HepG2 (cell line): ENCODE measurements at regions not wholly inside any gene's neighbourhood (a gene's known extent, or its start where the extent isn't known, plus 50 kb on each side); places are given as distances from the start of the nearest gene placed in this dataset.

Source experiments
- ATAC-seq: fragments of 200-7000 bp; cut with Tn5 transposase; 3 replicates; pipeline ENCODE4 v1.9.1; 2020; ENCODE audit warnings: mild to moderate bottlenecking, moderate library complexity
- BruUV-seq: library from RNA; stranded (reverse); fragments of 400-500 nt; replicated peaks from 2 replicates; lab custom pipeline; 2021; lab: Mats Ljungman, UMichigan
- CTCF ChIA-PET: fragments of 300-600 bp; formaldehyde crosslinking; extraction: SDS; loops from one replicate; lab custom pipeline; 2021; ENCODE audit warnings: low total read pairs, inconsistent platforms, low intra/inter-chr PET ratio; lab: Yijun Ruan, JAX
- POLR2A ChIA-PET: fragments of 350-600 bp; sonication (Branson Sonifier 250); formaldehyde crosslinking; loops from one replicate; lab custom pipeline; 2020; ENCODE audit warnings: antibody characterized with exemption, inconsistent platforms; lab: Yijun Ruan, JAX
- DNase-seq: peaks from one replicate; pipeline ENCODE4 v3.0.0-alpha.2; 2015; ENCODE audit warnings: low spot score
- FAIRE-seq: peaks from 3 replicates; lab custom pipeline; 2011; peaks lifted over from hg19 to GRCh38; lab: Jason Lieb, UNC
- H2AFZ ChIP-seq: one replicate; pipeline ENCODE4 v1.6.1; 2011; ENCODE audit warnings: low read length, inconsistent platforms
- H3K27ac ChIP-seq: fragments of 300-600 bp; 3 replicates; pipeline ENCODE4 v1.8.0; 2011; ENCODE audit warnings: mixed run types, mild to moderate bottlenecking, mixed read lengths, low read length, inconsistent platforms; ENCODE audit not compliant: insufficient read depth; ENCODE audit errors: extremely low read length
- H3K27me3 ChIP-seq, 2 experiments: fragments of 200-600 bp in 1 of 2; 2 replicates in 1 of 2; 3 replicates in 1 of 2; pipeline versions ENCODE4 v1.6.0 to v1.8.0; 2011; ENCODE audit warnings: low read length in 2 of 2, mild to moderate bottlenecking in 2 of 2, moderate library complexity in 2 of 2, inconsistent platforms in 1 of 2; ENCODE audit not compliant: insufficient read depth in 2 of 2, control insufficient read depth in 1 of 2
- H3K36me3 ChIP-seq, 2 experiments: fragments of 200-600 bp in 1 of 2; replicated peaks in 1 of 2; 2 replicates in 1 of 2; 3 replicates in 1 of 2; pipeline versions ENCODE4 v1.5.1 to v1.8.0; 2011; ENCODE audit warnings: low read length in 2 of 2, inconsistent platforms in 1 of 2; ENCODE audit not compliant: insufficient read depth in 2 of 2, control insufficient read depth in 1 of 2
- H3K4me1 ChIP-seq: 2 replicates; pipeline ENCODE4 v1.5.1; 2012; ENCODE audit warnings: low read length, inconsistent platforms; ENCODE audit not compliant: insufficient read depth
- H3K4me2 ChIP-seq: 2 replicates; pipeline ENCODE4 v1.6.0; 2011; ENCODE audit warnings: low read depth, low read length, inconsistent platforms
- H3K4me3 ChIP-seq, 3 experiments: fragments of 200-600 bp in 1 of 3; sonication (generic), shearing (Covaris generic) in 1 of 3; replicated peaks in 1 of 3; 2 replicates each; pipeline ENCODE4 v1.5.1; 2011 to 2016; ENCODE audit warnings: low read length in 3 of 3, inconsistent platforms in 2 of 3, low read depth in 2 of 3, mild to moderate bottlenecking in 2 of 3, control low read depth in 1 of 3, mixed read lengths in 1 of 3; ENCODE audit not compliant: insufficient read depth in 1 of 3
- H3K79me2 ChIP-seq: one replicate; pipeline ENCODE4 v1.6.1; 2011; ENCODE audit warnings: low read length, inconsistent platforms; ENCODE audit not compliant: insufficient read depth
- H3K9ac ChIP-seq: 2 replicates; pipeline ENCODE4 v1.6.0; 2011; ENCODE audit warnings: mild to moderate bottlenecking, low read depth, low read length, inconsistent platforms; ENCODE audit not compliant: insufficient read depth
- H3K9me3 ChIP-seq: 2 replicates; pipeline ENCODE4 v1.5.1; 2012; ENCODE audit warnings: mild to moderate bottlenecking, low read length
- H4K20me1 ChIP-seq: 2 replicates; pipeline ENCODE4 v1.6.0; 2011; ENCODE audit warnings: inconsistent platforms, mild to moderate bottlenecking, low read length, moderate library complexity; ENCODE audit not compliant: insufficient read depth
- ZBTB20 ChIP-seq: sonication (generic); formaldehyde crosslinking; IDR thresholded peaks from 2 replicates; pipeline ENCODE4 v1.8.1; 2023; ENCODE audit warnings: missing genetic modification reagents, low read depth, mild to moderate bottlenecking, borderline replicate concordance
- ZFP62 ChIP-seq: sonication (generic); formaldehyde crosslinking; IDR thresholded peaks from 2 replicates; pipeline ENCODE4 v1.4.0; 2020; ENCODE audit warnings: missing genetic modification reagents
- ZNF225 ChIP-seq: sonication (generic); formaldehyde crosslinking; IDR thresholded peaks from 2 replicates; pipeline ENCODE4 v1.4.0; 2020; ENCODE audit warnings: mild to moderate bottlenecking, missing genetic modification reagents
- ZNF562 ChIP-seq: sonication (generic); formaldehyde crosslinking; IDR thresholded peaks from 2 replicates; pipeline ENCODE4 v1.8.0; 2022; ENCODE audit warnings: missing genetic modification reagents, borderline replicate concordance
- WGBS: methylation state at CpG from one replicate; pipeline ENCODE4 v1.1.6; 2017; ENCODE audit warnings: low lambda C conversion rate; 5-methylcytosine and 5-hydroxymethylcytosine counted together
- in situ Hi-C: cut with HindIII; loops from 2 replicates; pipeline ENCODE4 v1.10.0; 2017; ENCODE audit warnings: low pct_unique_long_range_greater_than_20kb; ENCODE audit not compliant: extremely low pct_ligation_motif_present
- intact Hi-C: fragments of 100-400 bp; cut with micrococcal nuclease; formaldehyde crosslinking; loops from one replicate; pipeline ENCODE4 v1.10.0; 2022; ENCODE audit not compliant: unreplicated experiment
- TF ChIP-seq, protein P1 (sequence below), 2 experiments: sonication (generic) in 1 of 2; formaldehyde crosslinking in 1 of 2; IDR thresholded peaks; 2 replicates each; pipeline versions ENCODE4 v1.4.0 to v1.6.1; 2016 to 2020; ENCODE audit warnings: borderline replicate concordance in 1 of 2, low read depth in 1 of 2, mild to moderate bottlenecking in 1 of 2, missing genetic modification reagents in 1 of 2
- TF ChIP-seq, protein P2 (sequence below): sonication (generic); formaldehyde crosslinking; IDR thresholded peaks from 2 replicates; pipeline ENCODE4 v1.5.0; 2020; ENCODE audit warnings: mild to moderate bottlenecking, missing genetic modification reagents, borderline replicate concordance

DNA sequence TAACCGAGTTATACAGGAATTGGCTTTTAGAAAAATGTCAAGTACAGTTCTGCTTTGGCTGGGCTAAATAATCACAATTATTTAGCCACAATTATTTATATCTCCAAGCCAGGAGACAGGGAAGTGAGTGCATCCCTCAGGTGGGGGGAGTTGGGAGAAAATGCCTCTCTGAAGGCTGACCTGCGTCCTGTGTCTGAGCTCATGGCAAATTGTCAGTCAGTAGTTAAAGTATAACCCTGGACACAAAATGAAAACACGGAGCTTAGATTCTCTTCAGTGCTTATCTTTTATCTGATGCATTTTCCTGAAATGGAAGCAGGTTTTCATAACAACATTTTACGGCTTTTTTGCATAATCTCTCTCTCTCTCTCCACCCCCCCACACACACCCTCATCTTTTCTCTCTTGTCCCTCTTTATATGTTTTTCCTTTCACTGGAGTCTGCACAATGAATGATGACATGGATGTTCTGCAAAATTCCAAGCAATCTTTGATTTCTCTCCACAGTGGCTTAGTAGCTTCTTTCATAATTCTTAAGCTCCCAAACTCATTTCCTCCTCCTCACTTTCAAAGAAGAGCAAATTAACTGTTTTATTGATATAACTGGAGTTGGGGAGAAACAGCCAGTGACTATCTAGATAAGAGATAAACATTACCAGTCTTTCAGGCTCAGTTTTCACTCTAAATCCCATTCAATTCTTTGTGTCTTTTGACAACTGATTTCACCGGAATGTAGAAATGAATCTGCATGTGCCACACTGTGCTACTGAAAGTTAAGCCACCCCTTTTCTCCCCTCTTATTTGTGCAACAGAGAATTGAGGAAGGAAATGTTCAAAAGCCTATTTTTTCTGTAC is 521.4 kb upstream of the GHITM start:
- Histone ChIP-seq H3K27me3 (no peaks in the 10 kb centered on the region), H3K9ac (no peak overlapping the region), H2AFZ (no peak overlapping the region), H3K27ac (no peak overlapping the region), H3K79me2 (no peaks in the 10 kb centered on the region), H3K4me1 (no peaks in the 10 kb centered on the region), H3K36me3 (no peaks in the 10 kb centered on the region), H3K4me2 (no peak overlapping the region), H3K4me3 (no peak overlapping the region), H4K20me1 (no peaks in the 10 kb centered on the region), H3K9me3 (peaks cover 64% of the 10 kb centered on the region)
- no peak for FAIRE-seq
- in situ Hi-C loops (no loop called here), intact Hi-C loops (no loop called here)
- ChIA-PET POLR2A (no interaction called here), CTCF (no interaction called here)
- BruUV-seq: no TSS peak
- no peak for DNase-seq
- ATAC-seq: no peak
- 4% methylated on average over 5 of the region's 5 CpGs for WGBS
- TF ChIP-seq ZNF562 (CRISPR knock-in tag) (no peak), ZFP62 (CRISPR knock-in tag) (no peak), ZBTB20 (CRISPR knock-in tag) (no peak), ZNF225 (CRISPR knock-in tag) (no peak)
- TF ChIP-seq, protein P1, sequence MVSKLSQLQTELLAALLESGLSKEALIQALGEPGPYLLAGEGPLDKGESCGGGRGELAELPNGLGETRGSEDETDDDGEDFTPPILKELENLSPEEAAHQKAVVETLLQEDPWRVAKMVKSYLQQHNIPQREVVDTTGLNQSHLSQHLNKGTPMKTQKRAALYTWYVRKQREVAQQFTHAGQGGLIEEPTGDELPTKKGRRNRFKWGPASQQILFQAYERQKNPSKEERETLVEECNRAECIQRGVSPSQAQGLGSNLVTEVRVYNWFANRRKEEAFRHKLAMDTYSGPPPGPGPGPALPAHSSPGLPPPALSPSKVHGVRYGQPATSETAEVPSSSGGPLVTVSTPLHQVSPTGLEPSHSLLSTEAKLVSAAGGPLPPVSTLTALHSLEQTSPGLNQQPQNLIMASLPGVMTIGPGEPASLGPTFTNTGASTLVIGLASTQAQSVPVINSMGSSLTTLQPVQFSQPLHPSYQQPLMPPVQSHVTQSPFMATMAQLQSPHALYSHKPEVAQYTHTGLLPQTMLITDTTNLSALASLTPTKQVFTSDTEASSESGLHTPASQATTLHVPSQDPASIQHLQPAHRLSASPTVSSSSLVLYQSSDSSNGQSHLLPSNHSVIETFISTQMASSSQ (IDR thresholded peaks at IDR 0.05; ENCODE audit: low read depth): no peak
- TF ChIP-seq, protein P1 (CRISPR knock-in tag; IDR thresholded peaks at IDR 0.05; ENCODE audit: borderline replicate concordance): no peak
- TF ChIP-seq, protein P2, sequence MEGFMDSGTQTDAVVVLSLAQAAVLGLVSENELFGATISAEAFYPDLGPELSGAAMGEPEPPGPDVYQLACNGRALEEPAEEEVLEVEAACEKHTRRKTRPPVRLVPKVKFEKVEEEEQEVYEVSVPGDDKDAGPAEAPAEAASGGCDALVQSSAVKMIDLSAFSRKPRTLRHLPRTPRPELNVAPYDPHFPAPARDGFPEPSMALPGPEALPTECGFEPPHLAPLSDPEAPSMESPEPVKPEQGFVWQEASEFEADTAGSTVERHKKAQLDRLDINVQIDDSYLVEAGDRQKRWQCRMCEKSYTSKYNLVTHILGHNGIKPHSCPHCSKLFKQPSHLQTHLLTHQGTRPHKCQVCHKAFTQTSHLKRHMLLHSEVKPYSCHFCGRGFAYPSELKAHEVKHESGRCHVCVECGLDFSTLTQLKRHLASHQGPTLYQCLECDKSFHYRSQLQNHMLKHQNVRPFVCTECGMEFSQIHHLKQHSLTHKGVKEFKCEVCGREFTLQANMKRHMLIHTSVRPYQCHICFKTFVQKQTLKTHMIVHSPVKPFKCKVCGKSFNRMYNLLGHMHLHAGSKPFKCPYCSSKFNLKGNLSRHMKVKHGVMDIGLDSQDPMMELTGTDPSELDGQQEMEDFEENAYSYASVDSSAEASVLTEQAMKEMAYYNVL: no peak
